KG1 (cell line): ENCODE measurements at regions not wholly inside any gene's neighbourhood (a gene's known extent, or its start where the extent isn't known, plus 50 kb on each side); places are given as distances from the start of the nearest gene placed in this dataset.

Experiments used
- DNase-seq: peaks from one replicate; lab custom pipeline; 2025; lab: John Stamatoyannopoulos, UW

GRCh38 chr2:21633015-21633414 lies 509.2 kb downstream of the TDRD15 start:
- no peak for DNase-seq

GRCh38 chr2:21633466-21633865 lies 509.7 kb downstream of the TDRD15 start:
- DNase-seq: no peak

GRCh38 chr2:21633911-21634310 lies 510.1 kb downstream of the TDRD15 start:
- DNase-seq: no peak

GRCh38 chr2:21640046-21640445 lies 516.3 kb downstream of the TDRD15 start:
- no peak for DNase-seq

GRCh38 chr2:21642647-21643046 lies 518.9 kb downstream of the TDRD15 start:
- no peak for DNase-seq

- no peak for DNase-seq
These were observed 519.4 kb downstream of the TDRD15 start for GRCh38 chr2:21643180-21643579.

DNA sequence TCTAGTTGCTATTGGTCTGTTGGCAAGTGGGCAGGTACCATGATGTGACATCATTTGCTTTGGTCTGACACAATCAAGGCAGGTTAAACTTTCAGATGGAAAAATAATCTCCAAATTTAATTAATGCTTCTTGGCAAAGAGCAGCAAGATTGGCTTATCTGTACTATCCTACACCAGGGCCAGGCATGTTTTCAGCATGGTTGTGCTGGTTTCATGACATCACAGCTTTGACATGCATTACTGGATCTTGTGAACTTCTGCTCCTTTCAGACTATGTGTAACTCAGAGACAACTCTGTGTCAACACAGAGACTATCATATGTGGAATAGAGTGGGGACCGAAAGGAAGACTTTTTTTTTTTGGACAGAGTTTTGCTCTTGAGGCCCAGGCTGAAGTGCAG lies 520.5 kb downstream of the TDRD15 start:
- no peak for DNase-seq

DNA sequence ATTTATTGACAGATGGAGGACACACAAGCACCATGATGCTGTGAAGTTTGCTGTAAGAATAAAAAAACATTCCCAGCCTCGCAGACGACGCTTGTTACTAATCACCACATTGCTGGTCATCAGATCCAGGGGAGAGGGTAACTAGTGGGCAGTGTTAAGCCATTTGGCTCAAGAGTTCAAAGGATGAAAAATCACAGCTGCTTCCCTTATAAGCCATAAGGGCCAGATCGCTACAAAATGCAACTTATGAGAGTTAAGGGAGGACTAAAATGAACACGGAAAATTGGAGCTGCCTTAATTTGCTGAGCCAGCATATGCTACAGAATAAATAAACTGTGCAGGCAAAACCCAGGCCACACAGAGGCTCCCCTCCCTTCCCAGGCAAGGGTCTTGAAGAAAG lies 522.6 kb downstream of the TDRD15 start:
- no peak for DNase-seq

- DNase-seq: no peak
These were observed 526.8 kb downstream of the TDRD15 start for GRCh38 chr2:21650569-21650968.

DNA sequence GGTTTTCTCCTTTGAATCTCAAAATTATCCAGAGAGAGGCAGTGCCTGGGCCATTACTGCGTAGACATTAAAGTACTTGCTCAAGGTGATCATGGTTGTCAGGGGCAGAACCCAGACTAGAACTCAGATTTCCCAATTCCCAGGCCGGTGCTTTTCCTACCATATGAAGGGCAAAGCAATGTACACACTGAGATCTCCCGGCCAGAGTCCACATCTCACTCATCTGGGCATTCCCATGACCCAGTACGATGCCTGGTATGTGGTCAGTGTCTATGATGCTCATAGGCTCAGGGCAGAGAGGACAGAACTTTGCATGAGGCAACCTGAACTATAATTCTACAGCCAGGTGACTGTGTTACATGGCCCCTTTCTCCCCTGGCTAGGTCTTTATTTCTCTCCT lies 531.4 kb downstream of the TDRD15 start:
- DNase-seq: no peak

GRCh38 chr2:21656330-21657075 lies 532.7 kb downstream of the TDRD15 start:
- no peak for DNase-seq

DNA sequence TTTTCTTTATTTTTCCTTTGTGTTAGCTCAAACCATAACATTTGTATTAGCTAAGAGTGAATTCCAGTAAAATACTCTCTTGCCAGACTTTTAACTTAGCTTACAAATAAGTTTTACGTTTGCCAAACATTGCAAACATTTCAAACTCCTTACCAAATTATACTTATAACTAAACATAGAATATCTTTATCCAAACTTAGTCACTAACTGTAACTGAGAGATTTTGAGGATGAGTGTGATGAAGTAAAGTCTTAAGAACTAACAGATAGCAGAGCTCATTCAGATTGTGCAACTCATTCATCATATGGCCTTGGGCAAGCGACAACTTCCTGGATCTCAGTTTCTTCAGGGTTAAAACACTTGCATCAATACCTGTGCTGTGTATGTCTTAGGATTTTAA lies 533.7 kb downstream of the TDRD15 start:
- DNase-seq: no peak

GRCh38 chr2:21658269-21658668 lies 534.5 kb downstream of the TDRD15 start:
- DNase-seq: no peak

DNA sequence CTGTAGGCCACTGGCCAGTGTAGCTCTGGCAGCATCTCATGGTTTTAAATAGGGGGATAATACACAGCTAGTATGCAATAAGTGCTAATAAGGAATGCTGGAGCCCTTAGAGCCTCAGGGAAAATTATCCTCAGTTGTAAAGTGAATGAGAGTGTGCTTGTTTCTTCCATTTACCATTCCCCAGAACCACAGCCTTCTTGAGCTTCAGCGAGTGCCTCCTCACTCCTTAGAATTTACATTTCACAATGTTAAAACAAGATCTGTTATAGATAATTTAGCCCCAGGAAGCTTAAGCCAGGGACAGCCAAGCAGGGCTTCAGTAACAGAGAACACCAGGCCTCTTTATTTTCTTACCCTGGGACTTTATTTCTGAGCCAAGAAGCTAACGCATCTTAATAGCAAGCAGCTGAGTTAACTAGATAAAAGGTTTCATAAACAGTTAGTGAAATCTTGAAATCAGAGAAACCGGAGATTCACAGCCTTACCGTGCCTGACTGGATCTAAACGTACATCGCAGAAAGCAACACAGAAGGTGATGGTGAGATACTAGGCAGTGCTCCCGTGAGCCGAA lies 535.2 kb downstream of the TDRD15 start:
- DNase-seq: no peak

DNA sequence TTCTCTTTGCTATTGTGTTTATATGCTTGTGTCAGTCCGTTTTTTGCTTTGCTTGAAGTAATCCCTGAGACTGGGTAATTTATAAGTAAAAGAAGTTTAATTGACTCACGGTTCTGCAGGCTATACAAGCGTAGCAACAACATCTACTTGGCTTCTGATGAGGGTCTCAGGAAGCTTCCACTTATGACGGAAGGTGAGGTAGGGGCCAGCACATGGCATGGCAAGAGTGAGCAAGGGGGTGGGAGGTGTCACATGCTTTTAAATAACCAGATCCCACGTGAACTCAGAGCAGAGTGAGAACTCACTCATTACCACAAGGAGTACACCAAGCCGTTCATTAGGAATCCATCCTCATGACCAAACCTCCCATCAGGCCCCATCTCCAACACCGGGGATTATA lies 540.3 kb downstream of the TDRD15 start:
- DNase-seq: no peak

DNA sequence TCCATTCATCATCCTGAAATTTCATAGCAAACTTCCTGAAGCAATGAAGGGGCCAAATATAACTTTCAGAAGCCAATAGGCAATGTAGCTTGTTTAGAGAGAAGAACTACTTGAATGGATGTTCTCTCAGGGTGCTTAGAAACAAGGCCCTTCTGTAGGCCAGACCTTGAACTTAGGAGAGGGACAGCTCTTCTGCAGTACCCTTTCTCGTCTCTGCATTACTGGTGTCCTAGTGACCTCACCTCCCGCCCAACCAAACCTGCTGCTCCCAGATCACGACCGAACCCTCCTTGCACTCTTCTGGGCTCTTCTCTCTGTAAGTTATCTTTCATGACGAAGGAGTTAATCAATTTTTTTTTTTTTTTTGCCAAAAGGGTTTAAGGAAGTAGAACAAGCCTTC lies 543.9 kb downstream of the TDRD15 start:
- no peak for DNase-seq

DNA sequence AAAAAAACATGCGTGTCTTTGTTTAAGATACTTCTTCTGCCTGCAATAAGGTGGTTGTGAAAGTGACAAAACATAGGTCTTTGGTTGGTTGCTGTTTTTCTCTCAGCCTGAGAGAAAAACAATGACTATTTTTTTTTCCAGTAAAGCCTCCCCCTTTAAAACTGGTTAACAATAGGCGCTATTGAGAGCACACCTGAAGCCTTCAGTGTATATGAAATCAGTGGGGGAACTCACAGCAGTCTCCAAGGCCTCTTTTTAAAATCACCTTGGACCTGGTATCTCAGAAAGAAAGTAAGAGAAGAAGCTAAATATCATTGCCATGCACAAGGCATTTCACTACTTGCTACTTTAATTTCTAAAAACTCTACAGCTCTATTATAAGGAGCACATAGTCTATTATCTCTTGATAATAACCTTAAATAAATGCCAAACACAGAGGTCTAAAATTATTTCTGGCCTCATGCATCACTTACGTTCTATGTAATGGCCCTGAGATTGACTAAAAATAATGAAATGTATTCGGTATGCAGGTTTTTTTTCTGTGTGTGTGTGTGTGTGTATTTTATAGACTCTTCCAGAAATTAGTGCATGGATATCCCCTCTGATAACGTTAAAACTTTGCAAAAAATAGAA lies 544.4 kb downstream of the TDRD15 start:
- no peak for DNase-seq

DNA sequence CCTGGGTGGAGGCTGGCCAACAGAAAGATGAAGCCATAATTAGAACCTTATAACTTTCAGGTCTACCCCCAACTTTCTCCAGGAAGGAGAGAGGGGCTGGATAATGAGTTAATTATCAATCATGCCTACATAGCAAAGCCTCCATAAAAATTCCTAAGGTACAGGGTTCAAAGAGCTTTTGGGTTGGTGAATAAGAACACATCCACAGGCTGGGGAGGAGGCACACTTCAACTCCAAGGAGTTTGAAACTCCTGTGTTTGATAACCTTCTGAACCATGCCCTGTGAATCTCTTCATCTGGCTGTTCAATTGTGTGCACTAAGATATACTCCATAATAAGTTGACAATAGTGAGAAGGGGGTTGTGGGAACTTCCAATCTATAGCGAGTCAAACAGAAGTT lies 552.3 kb downstream of the TDRD15 start:
- no peak for DNase-seq

GRCh38 chr2:21676676-21677075 lies 552.9 kb downstream of the TDRD15 start:
- DNase-seq: no peak

GRCh38 chr2:21683838-21684237 lies 560.1 kb downstream of the TDRD15 start:
- no peak for DNase-seq

DNA sequence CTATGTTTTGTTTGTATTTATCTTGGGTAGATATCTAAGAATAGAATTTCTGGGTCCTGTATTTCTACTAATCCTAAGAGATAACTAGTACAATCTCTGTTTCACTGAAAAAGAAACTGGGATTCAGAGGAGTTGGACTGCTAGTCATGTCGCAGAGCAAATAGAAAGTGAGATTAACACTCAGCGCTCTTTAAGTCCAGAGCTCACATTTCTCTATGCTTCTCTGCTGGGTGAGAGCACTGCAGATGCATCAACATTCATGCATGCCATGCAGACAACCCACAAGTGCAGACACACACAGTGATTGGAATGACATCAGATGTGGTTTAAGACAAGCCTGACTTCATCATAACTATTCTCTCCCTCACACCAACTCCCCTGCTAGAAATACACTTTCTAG lies 563.8 kb downstream of the TDRD15 start:
- no peak for DNase-seq

DNA sequence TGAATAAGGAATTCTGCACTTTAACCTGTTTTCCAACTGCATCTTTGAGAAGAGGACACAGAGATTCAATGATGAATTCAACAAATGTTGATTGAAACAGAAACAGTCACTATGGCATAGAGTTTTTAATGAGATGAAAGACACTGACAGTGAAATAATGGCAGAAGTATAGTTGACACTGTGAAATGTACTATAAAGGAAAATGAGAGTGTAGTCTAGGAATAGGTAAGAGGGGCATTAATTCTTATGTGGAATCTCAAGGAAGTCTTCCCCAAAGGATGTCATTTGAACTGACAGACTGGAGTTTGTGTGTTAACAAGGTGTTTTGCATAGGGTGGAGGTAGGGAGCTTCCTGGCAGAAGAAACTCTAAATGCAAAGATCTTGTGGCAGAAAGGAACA lies 566.2 kb downstream of the TDRD15 start:
- no peak for DNase-seq

DNA sequence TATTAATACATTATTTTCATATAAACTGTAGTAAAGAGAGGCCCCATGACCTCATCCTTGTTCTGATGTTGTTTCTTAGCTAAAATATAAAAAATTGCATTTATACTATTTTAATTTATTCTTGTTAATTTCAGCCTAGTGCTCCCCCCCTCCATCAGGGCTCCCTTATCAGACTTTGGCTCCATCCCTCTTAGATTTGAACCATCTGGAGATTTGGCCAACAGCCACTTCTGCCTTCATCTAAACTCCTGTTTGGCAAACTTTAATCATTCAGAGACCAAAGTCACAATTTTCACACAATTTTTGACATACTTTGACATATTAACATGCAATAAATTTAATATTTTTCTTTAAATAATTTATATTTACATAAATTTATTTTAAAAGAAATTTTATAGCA lies 569.3 kb downstream of the TDRD15 start:
- no peak for DNase-seq
